IPS-NIHi7 (cell line): ENCODE measurements at regions not wholly inside any gene's neighbourhood (a gene's known extent, or its start where the extent isn't known, plus 50 kb on each side); places are given as distances from the start of the nearest gene placed in this dataset.

Experiments used
- DNase-seq: peaks from one replicate; pipeline ENCODE4 v3.0.0; 2012; ENCODE audit warnings: mixed read lengths; ENCODE audit errors: extremely low spot score

GRCh38 chr2:220114443-220114842 is 487.0 kb downstream of the SLC4A3 start:
- DNase-seq: no peak

DNA sequence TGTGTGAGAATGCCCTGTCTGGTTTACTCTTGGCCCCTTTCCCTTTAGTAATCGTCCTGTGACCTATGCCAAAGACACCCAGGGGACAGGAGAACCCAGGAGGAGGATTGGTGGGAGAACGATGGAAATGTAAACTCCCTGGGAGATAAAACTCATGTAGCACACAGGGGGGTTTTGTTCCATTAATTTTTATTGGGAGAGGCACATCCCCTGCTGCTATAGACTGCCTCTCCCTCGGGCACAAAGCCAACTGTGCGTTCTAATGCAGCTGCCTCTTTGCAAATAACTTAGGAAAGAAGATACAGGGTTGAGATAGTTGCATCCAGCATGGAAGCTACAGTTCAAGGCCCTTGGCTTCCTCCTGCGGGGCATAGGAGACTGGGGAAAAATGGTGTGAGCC is 489.6 kb downstream of the SLC4A3 start:
- DNase-seq: no peak

GRCh38 chr2:220120041-220120440 is 492.6 kb downstream of the SLC4A3 start:
- no peak for DNase-seq

GRCh38 chr2:220123751-220124150 is 496.3 kb downstream of the SLC4A3 start:
- DNase-seq: no peak

DNA sequence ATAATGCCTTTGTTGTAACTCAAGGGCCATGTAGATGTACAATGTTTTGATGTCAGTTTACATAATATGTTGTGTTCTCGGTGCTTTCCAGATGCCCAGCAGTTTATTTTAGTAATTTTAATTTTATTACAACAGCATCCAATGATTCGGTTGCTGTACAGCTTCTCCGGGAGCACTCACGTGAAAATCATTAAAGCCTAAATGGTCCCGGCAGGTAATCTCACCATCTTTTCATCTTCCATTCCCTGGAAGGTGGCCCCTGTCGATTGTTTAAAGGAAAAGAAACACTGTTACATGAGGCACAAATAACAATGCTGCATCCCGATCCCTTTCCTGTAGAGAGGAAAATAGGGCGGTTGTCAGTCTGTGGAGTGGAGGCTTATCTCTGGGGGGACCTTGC is 498.1 kb downstream of the SLC4A3 start:
- no peak for DNase-seq

DNA sequence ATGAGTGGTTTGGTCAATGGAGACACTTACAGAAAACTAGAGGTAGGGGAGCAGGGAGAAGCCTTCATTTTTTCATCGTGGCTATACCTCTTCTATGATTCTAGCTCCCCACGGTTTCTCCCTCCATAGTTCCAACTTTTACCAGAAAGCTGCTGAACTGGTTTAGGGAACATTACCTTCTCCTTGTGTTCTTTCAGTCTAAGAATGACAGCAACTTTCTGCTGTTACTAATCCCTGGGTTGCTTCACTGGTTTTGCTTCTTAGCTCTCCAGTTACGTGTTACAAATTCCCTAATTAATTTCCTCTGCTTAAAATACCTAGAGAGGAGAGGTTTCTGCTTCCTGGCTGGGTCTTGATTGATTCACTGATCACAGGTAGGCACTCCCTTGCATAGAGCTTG is 499.9 kb downstream of the SLC4A3 start:
- no peak for DNase-seq

GRCh38 chr2:220127876-220128275 is 500.4 kb downstream of the SLC4A3 start:
- no peak for DNase-seq

DNA sequence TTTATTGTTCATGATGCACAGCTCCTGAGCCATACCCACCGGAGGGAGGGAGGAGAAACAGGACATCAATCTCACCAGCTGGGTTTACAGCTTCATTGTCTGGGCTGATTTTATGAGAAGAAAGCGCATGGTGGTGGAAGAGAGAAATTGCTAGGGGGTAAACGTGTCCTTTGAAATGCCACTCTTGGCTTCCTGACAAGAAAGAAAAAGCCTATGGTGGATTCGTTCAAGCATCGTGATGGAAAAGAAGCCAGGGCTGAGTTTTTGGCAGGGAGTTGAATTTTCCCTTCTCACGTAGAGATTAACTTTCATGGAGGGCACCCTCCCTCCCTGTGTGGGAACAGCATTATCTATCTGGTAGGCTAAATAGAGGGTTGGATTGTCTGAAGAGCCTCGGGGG is 502.0 kb downstream of the SLC4A3 start:
- DNase-seq: no peak

- no peak for DNase-seq
Measured at GRCh38 chr2:220134756-220135534, 507.5 kb downstream of the SLC4A3 start.

DNA sequence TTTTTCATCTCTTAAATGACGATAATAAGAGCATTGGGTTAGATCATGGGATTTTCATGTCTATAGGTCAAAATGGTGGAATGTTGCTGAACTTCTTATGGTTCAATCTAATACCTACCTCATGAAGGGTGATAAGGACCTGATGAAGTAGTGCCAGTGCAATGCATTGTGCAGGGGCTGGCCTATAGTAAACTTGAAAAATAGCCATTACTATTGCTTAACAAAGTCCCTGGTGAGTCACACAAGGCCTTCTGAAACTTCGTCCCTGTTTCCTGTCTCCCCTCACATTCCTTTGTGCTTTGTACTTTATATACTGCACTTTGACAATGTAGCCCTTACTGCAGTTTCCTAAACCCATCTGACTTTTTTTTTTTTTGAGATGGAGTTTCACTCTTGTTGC is 515.9 kb downstream of the SLC4A3 start:
- no peak for DNase-seq

DNA sequence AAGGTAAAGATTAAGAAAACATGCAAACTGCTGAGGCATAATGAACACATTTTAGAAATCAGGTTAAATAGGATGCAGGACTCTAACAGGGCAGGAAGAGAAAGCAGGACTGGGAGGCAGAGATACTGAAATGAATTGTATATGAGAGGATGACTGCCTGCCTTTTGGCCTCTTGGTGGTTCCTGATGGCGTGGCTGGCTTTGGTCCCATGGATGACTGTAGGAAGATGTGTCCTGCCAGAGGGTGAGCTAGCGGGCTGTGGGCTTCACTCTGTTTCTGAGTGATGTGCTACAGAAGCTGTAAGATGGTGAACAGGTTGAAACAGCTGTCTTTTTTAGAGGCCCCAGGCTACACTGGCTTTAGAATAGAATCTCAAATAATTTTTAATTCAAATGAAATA is 517.0 kb downstream of the SLC4A3 start:
- no peak for DNase-seq

GRCh38 chr2:220147161-220148038 is 520.0 kb downstream of the SLC4A3 start:
- no peak for DNase-seq

GRCh38 chr2:220148471-220149248 is 521.2 kb downstream of the SLC4A3 start:
- DNase-seq: no peak

GRCh38 chr2:220151341-220151740 is 523.9 kb downstream of the SLC4A3 start:
- no peak for DNase-seq

GRCh38 chr2:220152281-220152935 is 525.0 kb downstream of the SLC4A3 start:
- no peak for DNase-seq

- no peak for DNase-seq
Measured at GRCh38 chr2:220153118-220153517, 525.7 kb downstream of the SLC4A3 start.

DNA sequence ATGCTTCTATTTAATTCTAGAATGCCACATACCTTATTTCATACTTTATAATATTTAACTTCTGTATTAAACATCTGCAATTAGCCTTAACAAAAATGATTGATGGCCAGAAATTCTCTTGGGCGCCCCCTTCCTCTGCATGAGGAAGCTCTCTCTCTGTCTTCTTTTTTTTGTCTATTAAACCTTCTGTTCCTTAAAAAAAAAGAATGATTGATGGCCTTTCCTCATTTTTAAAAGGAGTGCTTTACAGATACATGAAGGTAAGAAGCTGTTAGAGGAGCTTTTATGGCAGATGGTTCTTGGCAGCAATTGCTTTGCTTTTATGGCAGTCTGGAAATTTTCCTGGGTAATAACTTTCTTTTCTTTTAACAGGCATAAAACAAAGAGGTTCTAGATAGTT is 526.9 kb downstream of the SLC4A3 start:
- DNase-seq: no peak

DNA sequence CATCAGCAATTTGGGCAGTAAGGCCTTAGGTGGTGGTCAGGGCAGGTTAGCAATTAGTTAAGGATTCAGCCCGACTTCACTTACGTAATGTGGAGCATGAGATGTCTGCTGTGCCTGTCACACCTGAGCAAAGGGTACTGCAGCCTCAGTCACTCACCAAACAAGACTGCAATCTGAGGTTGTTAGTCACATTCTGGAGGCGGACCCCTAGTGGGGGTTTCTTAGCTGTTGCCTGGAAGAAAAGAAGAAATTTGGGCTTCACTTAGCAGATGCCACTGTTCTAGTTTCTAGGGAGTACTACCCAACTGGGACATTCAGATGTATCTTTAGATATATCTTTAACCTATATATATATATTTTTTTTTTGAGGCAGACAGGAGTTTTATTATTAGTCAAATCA is 529.9 kb downstream of the SLC4A3 start:
- peak; percentile 29 for DNase-seq

DNA sequence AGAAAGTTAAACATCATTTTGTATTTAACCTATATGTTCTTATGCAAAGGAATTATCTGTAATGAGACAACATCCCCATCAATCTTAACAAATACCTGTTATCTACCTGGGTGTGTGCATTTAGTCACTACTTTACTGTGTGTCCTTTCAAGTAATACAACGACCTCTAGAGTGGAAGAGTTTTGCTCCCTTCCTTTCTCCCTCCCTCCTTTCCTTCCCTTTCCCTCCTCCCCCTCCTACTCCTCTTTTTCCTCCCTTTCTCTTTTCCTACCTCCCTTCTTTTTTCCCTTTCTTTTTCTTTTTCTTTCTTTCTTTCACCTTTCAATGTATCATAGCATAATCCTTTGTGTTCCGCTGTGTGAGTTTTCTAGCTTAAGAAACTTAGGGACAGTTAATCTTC is 532.3 kb downstream of the SLC4A3 start:
- no peak for DNase-seq

DNA sequence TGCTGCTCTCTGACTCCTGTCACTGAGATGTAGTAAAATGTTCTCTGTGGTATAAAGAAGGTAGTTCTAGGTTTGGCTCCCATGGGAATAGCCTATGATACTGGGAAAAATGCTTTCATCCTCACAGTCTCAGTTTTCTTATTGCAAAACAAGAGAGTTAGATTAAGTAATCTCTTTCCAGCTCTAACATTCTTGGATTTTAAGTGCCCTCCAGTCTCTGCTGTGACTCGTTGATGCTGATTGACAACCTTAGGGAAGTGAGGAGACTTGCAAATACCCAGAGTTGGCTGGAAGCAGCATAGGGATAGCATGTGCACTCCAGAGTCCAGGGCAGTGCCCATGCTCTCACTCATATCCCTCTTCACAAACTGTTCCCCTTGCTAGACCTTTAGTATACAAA is 534.9 kb downstream of the SLC4A3 start:
- no peak for DNase-seq

DNA sequence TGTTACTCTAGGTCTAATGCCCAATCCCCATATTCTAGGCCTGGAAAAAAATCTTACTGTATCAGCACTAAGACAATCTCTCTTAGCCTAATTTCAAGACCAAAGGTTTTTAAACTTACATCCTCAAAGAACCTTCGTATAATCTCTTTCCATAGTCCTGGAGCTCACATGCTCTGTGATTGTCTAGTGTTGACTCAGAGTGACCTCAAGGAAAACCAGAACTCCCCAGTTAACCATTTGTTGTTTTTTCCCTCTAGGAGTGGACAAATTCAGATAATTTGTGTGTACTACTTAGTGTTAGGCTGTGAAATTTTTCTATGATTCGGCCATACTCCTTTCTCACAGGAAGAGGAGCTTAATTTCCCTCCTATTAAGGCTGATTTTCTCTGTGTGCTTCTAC is 536.1 kb downstream of the SLC4A3 start:
- DNase-seq: no peak

DNA sequence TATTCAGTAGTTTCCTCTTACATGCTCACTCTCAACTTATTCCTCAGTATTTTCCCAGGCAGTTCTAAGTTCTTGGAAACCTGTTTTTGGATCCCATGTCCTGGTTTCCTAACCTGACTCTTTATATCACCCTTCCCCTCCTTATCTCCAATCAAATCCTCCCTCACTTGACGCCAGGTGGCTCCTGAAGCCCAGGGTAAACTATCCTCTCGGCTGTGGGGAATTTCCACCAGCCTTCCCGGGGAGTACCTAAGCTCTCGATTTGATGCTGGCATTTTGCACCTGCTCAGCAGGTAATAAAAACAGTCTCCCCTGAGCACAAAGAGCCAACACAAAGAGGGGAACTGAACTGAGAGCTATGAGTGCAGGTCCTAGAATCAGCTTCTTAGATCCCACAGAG is 538.0 kb downstream of the SLC4A3 start:
- DNase-seq: peak; percentile 38
